Ishikawa (cell line): ENCODE measurements at regions not wholly inside any gene's neighbourhood (a gene's known extent, or its start where the extent isn't known, plus 50 kb on each side); places are given as distances from the start of the nearest gene placed in this dataset.

Experiments used
- CEBPB ChIP-seq: IDR thresholded peaks from 2 replicates; pipeline ENCODE4 v1.6.1; 2012
- CREB1 ChIP-seq: IDR thresholded peaks from 2 replicates; pipeline ENCODE4 v1.6.1; 2012; ENCODE audit warnings: low read depth
- EGR1 ChIP-seq: IDR thresholded peaks from 2 replicates; pipeline ENCODE4 v1.6.1; 2012
- EP300 ChIP-seq: IDR thresholded peaks from 2 replicates; pipeline ENCODE4 v1.6.1; 2012; ENCODE audit warnings: borderline replicate concordance
- FOXM1 ChIP-seq: IDR thresholded peaks from 2 replicates; pipeline ENCODE4 v1.6.1; 2012; ENCODE audit warnings: low read depth, borderline replicate concordance
- MAX ChIP-seq: IDR thresholded peaks from 2 replicates; pipeline ENCODE4 v1.6.1; 2012
- NFIC ChIP-seq: IDR thresholded peaks from 2 replicates; pipeline ENCODE4 v1.6.1; 2012
- RAD21 ChIP-seq: IDR thresholded peaks from 2 replicates; pipeline ENCODE4 v1.6.1; 2012; ENCODE audit warnings: low read depth
- REST ChIP-seq: IDR thresholded peaks from 2 replicates; pipeline ENCODE4 v1.6.1; 2012; ENCODE audit warnings: low read depth, mild to moderate bottlenecking
- TAF1 ChIP-seq: IDR thresholded peaks from 2 replicates; pipeline ENCODE4 v1.6.1; 2012; ENCODE audit warnings: low read depth, mild to moderate bottlenecking
- TCF12 ChIP-seq: IDR thresholded peaks from 2 replicates; pipeline ENCODE4 v1.6.1; 2012; ENCODE audit warnings: low read depth
- TEAD4 ChIP-seq: IDR thresholded peaks from 2 replicates; pipeline ENCODE4 v1.6.1; 2012
- USF1 ChIP-seq: IDR thresholded peaks from 2 replicates; pipeline ENCODE4 v1.6.1; 2012
- YY1 ChIP-seq: IDR thresholded peaks from 2 replicates; pipeline ENCODE4 v1.6.1; 2012; ENCODE audit warnings: low read depth
- ZBTB7A ChIP-seq: IDR thresholded peaks from 2 replicates; pipeline ENCODE4 v1.6.1; 2012; ENCODE audit warnings: low read depth

GRCh38 chr5:87608385-87608784 is 195.7 kb upstream of the CCNH start:
- TF ChIP-seq ZBTB7A: no peak
- TF ChIP-seq REST: no peak
- TF ChIP-seq FOXM1: no peak
- no peak for TF ChIP-seq MAX
- TF ChIP-seq CREB1: no peak
- no peak for TF ChIP-seq RAD21
- TF ChIP-seq TAF1: no peak
- TF ChIP-seq TCF12: no peak
- TF ChIP-seq CEBPB: no peak
- no peak for TF ChIP-seq TEAD4
- TF ChIP-seq YY1: no peak
- TF ChIP-seq NFIC: no peak
- TF ChIP-seq EGR1: no peak
- no peak for TF ChIP-seq USF1
- no peak for TF ChIP-seq EP300

GRCh38 chr5:87605663-87606062 is 192.9 kb upstream of the CCNH start:
- TF ChIP-seq CREB1: no peak
- TF ChIP-seq TAF1: no peak
- no peak for TF ChIP-seq EGR1
- no peak for TF ChIP-seq FOXM1
- TF ChIP-seq TEAD4: no peak
- no peak for TF ChIP-seq REST
- no peak for TF ChIP-seq YY1
- TF ChIP-seq ZBTB7A: no peak
- TF ChIP-seq EP300: no peak
- no peak for TF ChIP-seq CEBPB

GRCh38 chr5:87599778-87600177 is 187.0 kb upstream of the CCNH start:
- TF ChIP-seq ZBTB7A (no peak), EGR1 (no peak), CEBPB (no peak), FOXM1 (no peak), NFIC (no peak), TEAD4 (no peak)

GRCh38 chr5:87598460-87598859 is 185.7 kb upstream of the CCNH start:
- TF ChIP-seq EP300: no peak
- TF ChIP-seq RAD21: no peak
- no peak for TF ChIP-seq NFIC
- no peak for TF ChIP-seq EGR1
- TF ChIP-seq REST: no peak
- TF ChIP-seq CREB1: no peak
- TF ChIP-seq CEBPB: no peak
- no peak for TF ChIP-seq ZBTB7A
- TF ChIP-seq TEAD4: no peak
- TF ChIP-seq TAF1: no peak
- TF ChIP-seq YY1: no peak
- no peak for TF ChIP-seq USF1
- TF ChIP-seq FOXM1: no peak
- TF ChIP-seq TCF12: no peak

- TF ChIP-seq RAD21 (no peak), FOXM1 (no peak), MAX (no peak), YY1 (no peak)
Observed at GRCh38 chr5:87594566-87594965, 181.8 kb upstream of the CCNH start.

GRCh38 chr5:87589587-87589986 is 176.9 kb upstream of the CCNH start:
- TF ChIP-seq YY1: no peak
- no peak for TF ChIP-seq TEAD4
